ENCODE measurements at regions not wholly inside any gene's neighbourhood (a gene's known extent, or its start where the extent isn't known, plus 50 kb on each side); places are given as distances from the start of the nearest gene placed in this dataset.

DNA sequence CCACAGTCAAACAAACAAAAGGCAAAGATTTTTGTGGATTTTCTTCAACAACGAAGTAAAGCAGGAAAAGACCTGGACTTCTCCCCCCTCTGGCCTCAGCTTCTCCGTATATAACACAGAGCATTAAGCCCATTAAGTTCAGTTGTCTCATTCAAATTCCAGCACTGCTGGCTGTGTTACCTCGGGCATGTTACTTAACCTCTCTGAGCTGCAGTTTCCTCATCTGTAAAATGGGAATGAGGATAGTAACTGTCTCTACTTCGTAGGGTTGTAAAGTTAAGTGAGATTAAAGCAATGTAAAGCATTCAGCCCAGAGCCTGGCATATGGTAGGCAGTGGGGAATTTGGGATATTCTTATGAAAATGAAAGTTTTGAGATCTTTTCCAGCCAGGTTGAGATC is 92.7 kb upstream of the SMIM23 start:
- Histone ChIP-seq H3K9me3 (ENCODE audit: control insufficient read depth in 2 of 3, insufficient read depth in 1 of 3, low read length in 3 of 3) (no peaks in the 10 kb centered on the region), H3K9ac (ENCODE audit: low read length in 3 of 3) (no peak overlapping the region), H3K27ac (ENCODE audit: low read depth in 2 of 2, low read length in 2 of 2) (no peak overlapping the region), H3K36me3 (ENCODE audit: control insufficient read depth in 2 of 3, insufficient read depth in 3 of 3, low read length in 3 of 3) (no peaks in the 10 kb centered on the region), H3K4me1 (ENCODE audit: control insufficient read depth in 2 of 3, insufficient read depth in 2 of 3, low read depth in 1 of 3, low read length in 3 of 3) (no peaks in the 10 kb centered on the region), H3K27me3 (ENCODE audit: control insufficient read depth, insufficient read depth, low read length) (no peaks in the 10 kb centered on the region), H3K4me3 (ENCODE audit: low read length in 3 of 3) (no peak overlapping the region)
- DNase-seq = no peak
- TF ChIP-seq, protein P1, sequence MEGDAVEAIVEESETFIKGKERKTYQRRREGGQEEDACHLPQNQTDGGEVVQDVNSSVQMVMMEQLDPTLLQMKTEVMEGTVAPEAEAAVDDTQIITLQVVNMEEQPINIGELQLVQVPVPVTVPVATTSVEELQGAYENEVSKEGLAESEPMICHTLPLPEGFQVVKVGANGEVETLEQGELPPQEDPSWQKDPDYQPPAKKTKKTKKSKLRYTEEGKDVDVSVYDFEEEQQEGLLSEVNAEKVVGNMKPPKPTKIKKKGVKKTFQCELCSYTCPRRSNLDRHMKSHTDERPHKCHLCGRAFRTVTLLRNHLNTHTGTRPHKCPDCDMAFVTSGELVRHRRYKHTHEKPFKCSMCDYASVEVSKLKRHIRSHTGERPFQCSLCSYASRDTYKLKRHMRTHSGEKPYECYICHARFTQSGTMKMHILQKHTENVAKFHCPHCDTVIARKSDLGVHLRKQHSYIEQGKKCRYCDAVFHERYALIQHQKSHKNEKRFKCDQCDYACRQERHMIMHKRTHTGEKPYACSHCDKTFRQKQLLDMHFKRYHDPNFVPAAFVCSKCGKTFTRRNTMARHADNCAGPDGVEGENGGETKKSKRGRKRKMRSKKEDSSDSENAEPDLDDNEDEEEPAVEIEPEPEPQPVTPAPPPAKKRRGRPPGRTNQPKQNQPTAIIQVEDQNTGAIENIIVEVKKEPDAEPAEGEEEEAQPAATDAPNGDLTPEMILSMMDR (IDR thresholded peaks at IDR 0.05; ENCODE audit: borderline replicate concordance, extremely low read depth, insufficient read depth) = no peak
- intact Hi-C loops (cut with DNase I) = no loop called here
- FAIRE-seq = no peak

DNA sequence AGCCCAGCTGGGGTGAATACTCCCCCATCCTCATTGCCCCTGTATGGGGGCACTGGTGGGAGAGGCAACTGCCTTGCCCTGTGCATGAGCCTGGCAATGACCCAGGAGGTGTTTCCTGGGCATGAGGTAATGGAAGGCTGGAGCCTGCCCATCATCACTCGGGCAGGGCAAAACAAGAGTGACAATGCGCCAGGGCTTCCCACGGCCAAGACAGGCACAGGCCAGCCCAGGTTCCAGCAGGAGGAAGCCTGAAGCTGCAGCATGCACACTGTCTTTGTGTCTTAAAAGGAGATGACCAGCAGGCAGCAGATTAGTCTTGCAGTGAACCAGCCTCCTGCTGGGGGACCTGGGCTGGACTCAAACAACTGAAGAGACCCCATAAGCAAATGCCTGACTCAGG is 92.2 kb upstream of the SMIM23 start:
- TF ChIP-seq, protein P1 (IDR thresholded peaks at IDR 0.05; ENCODE audit: borderline replicate concordance, extremely low read depth, insufficient read depth) = no peak

DNA sequence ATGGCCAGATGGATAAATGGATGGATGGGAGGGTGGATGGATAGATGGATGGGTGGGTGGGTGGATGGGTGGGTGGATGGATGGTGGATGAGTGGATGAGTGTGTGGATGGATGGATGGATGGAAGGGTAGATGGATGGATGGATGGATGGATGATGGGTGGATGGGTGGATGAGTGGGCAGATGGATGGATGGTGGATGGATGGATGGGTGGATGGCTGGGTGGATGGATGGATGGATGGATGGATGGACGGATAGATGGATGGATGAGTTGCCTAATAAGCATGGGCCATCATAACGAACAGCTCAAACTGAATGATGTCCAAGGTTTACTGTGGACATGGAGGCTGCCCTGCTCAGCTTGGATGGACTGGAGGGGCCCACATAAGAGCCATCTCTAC is 89.8 kb upstream of the SMIM23 start:
- Histone ChIP-seq H3K9me3 (ENCODE audit: control insufficient read depth in 2 of 3, insufficient read depth in 1 of 3, low read length in 3 of 3) (no peaks in the 10 kb centered on the region), H3K4me3 (ENCODE audit: low read length in 3 of 3) (no peak overlapping the region), H3K4me1 (ENCODE audit: control insufficient read depth in 2 of 3, insufficient read depth in 2 of 3, low read depth in 1 of 3, low read length in 3 of 3) (no peaks in the 10 kb centered on the region), H3K36me3 (ENCODE audit: control insufficient read depth in 2 of 3, insufficient read depth in 3 of 3, low read length in 3 of 3) (no peaks in the 10 kb centered on the region), H3K9ac (ENCODE audit: low read length in 3 of 3) (no peak overlapping the region), H3K27ac (ENCODE audit: low read depth in 2 of 2, low read length in 2 of 2) (no peak overlapping the region), H3K27me3 (ENCODE audit: control insufficient read depth, insufficient read depth, low read length) (no peaks in the 10 kb centered on the region)
- FAIRE-seq = no peak
- intact Hi-C loops (cut with DNase I) = no loop called here
- TF ChIP-seq, protein P1 (IDR thresholded peaks at IDR 0.05; ENCODE audit: borderline replicate concordance, extremely low read depth, insufficient read depth) = no peak
- DNase-seq = no peak

More for the DNA sequence above, 92.2 kb upstream of the SMIM23 start:
- Histone ChIP-seq H3K36me3 (ENCODE audit: control insufficient read depth in 2 of 3, insufficient read depth in 3 of 3, low read length in 3 of 3) (no peaks in the 10 kb centered on the region), H3K9ac (ENCODE audit: low read length in 3 of 3) (no peak overlapping the region), H3K9me3 (ENCODE audit: control insufficient read depth in 2 of 3, insufficient read depth in 1 of 3, low read length in 3 of 3) (no peaks in the 10 kb centered on the region), H3K27ac (ENCODE audit: low read depth in 2 of 2, low read length in 2 of 2) (no peak overlapping the region), H3K4me1 (ENCODE audit: control insufficient read depth in 2 of 3, insufficient read depth in 2 of 3, low read depth in 1 of 3, low read length in 3 of 3) (no peaks in the 10 kb centered on the region), H3K4me3 (ENCODE audit: low read length in 3 of 3) (no peak overlapping the region), H3K27me3 (ENCODE audit: control insufficient read depth, insufficient read depth, low read length) (no peaks in the 10 kb centered on the region)
- intact Hi-C loops (cut with DNase I) = no loop called here
- no peak for FAIRE-seq
- no peak for DNase-seq
